K562 (cell line): ENCODE measurements at regions not wholly inside any gene's neighbourhood (a gene's known extent, or its start where the extent isn't known, plus 50 kb on each side); places are given as distances from the start of the nearest gene placed in this dataset.

ENCODE experiments used
- ATAC-seq: fragments of 200-7000 bp; cut with Tn5 transposase; 3 replicates; pipeline ENCODE4 v1.9.1; 2020; ENCODE audit warnings: moderate library complexity
- BruUV-seq: library from RNA; stranded (reverse); fragments of 400-500 nt; replicated peaks from 2 replicates; lab custom pipeline; 2021; lab: Mats Ljungman, UMichigan
- CTCF ChIA-PET: fragments of 300-600 bp; formaldehyde crosslinking; extraction: SDS; loops from one replicate; lab custom pipeline; 2021; ENCODE audit warnings: low intra/inter-chr PET ratio; lab: Yijun Ruan, JAX
- POLR2A ChIA-PET: fragments of 300-600, 350-650 bp; sonication (Branson Sonifier 250); formaldehyde crosslinking; extraction: SDS; loops from one replicate; lab custom pipeline; 2021; ENCODE audit warnings: antibody characterized with exemption, inconsistent platforms; lab: Yijun Ruan, JAX
- DNase-seq, 4 experiments: peaks; one replicate each; pipeline versions ENCODE4 v3.0.0 to v3.0.0-alpha.2; 2011 to 2018; ENCODE audit warnings: low spot score in 3 of 4, mixed read lengths in 3 of 4; ENCODE audit errors: extremely low read depth in 1 of 4
- FAIRE-seq: peaks from 2 replicates; lab custom pipeline; 2011; peaks lifted over from hg19 to GRCh38; lab: Jason Lieb, UNC
- H2AFZ ChIP-seq: 2 replicates; pipeline ENCODE4 v1.6.0; 2011; ENCODE audit warnings: low read depth, low read length, control low read depth, inconsistent platforms
- H3K27ac ChIP-seq: fragments of 200-600 bp; 3 replicates; pipeline ENCODE4 v1.8.0; 2011; ENCODE audit warnings: low read depth, mild to moderate bottlenecking, control low read depth, inconsistent platforms, low read length, moderate library complexity, mixed read lengths; ENCODE audit errors: extremely low read depth
- H3K27me3 ChIP-seq, 2 experiments: fragments of 300-600 bp in 1 of 2; 2 replicates in 1 of 2; 3 replicates in 1 of 2; pipeline versions ENCODE4 v1.6.0 to v1.8.0; 2011; ENCODE audit warnings: inconsistent platforms in 2 of 2, low read length in 2 of 2, mild to moderate bottlenecking in 1 of 2, mixed read lengths in 1 of 2, moderate library complexity in 1 of 2; ENCODE audit not compliant: control insufficient read depth in 2 of 2, insufficient read depth in 2 of 2
- H3K36me3 ChIP-seq: fragments of 300-600 bp; 3 replicates; pipeline ENCODE4 v1.8.0; 2011; ENCODE audit warnings: mild to moderate bottlenecking, low read length, inconsistent platforms; ENCODE audit not compliant: control insufficient read depth, insufficient read depth
- H3K4me1 ChIP-seq, 2 experiments: fragments of 200-600 bp in 1 of 2; replicated peaks in 1 of 2; 2 replicates in 1 of 2; 3 replicates in 1 of 2; pipeline versions ENCODE4 v1.5.1 to v1.8.0; 2011; ENCODE audit warnings: inconsistent platforms in 2 of 2, low read length in 2 of 2, mild to moderate bottlenecking in 1 of 2, mixed read lengths in 1 of 2, moderate library complexity in 1 of 2; ENCODE audit not compliant: control insufficient read depth in 2 of 2, insufficient read depth in 2 of 2
- H3K4me2 ChIP-seq: 2 replicates; pipeline ENCODE4 v1.6.1; 2011; ENCODE audit warnings: low read length, control low read depth, inconsistent platforms, mixed read lengths; ENCODE audit not compliant: insufficient read depth
- H3K4me3 ChIP-seq: fragments of 200-600 bp; sonication (generic), shearing (Covaris generic); 2 replicates; pipeline ENCODE4 v1.5.1; 2016; ENCODE audit warnings: control low read depth, inconsistent platforms
- H3K79me2 ChIP-seq: fragments of 200-600 bp; 3 replicates; pipeline ENCODE4 v1.8.0; 2011; ENCODE audit warnings: low read length, inconsistent platforms; ENCODE audit not compliant: control insufficient read depth, insufficient read depth
- H3K9ac ChIP-seq, 2 experiments: 2 replicates each; pipeline versions ENCODE4 v1.6.0 to v1.6.1; 2011; ENCODE audit warnings: low read depth in 2 of 2, low read length in 2 of 2, control low read depth in 1 of 2, inconsistent platforms in 1 of 2, mild to moderate bottlenecking in 1 of 2, mixed read lengths in 1 of 2; ENCODE audit not compliant: insufficient read depth in 1 of 2
- H3K9me1 ChIP-seq: one replicate; pipeline ENCODE4 v1.6.0; 2011; ENCODE audit warnings: inconsistent platforms, mild to moderate bottlenecking, low read length, moderate library complexity; ENCODE audit not compliant: control insufficient read depth, insufficient read depth
- H3K9me3 ChIP-seq: replicated peaks from 2 replicates; pipeline ENCODE4 v1.5.1; 2011; ENCODE audit warnings: low read depth, low read length, inconsistent platforms; ENCODE audit not compliant: control insufficient read depth, insufficient read depth
- H4K20me1 ChIP-seq: replicated peaks from 2 replicates; pipeline ENCODE4 v1.6.1; 2011; ENCODE audit warnings: low read length, inconsistent platforms, mixed read lengths; ENCODE audit not compliant: control insufficient read depth, insufficient read depth
- AFF1 ChIP-seq, 2 experiments: fragments of 450-650 bp; IDR thresholded peaks; 2 replicates each; pipeline ENCODE4 v1.6.1; 2018; ENCODE audit warnings: mild to moderate bottlenecking in 2 of 2, low read depth in 1 of 2; ENCODE audit not compliant: partially characterized antibody in 2 of 2
- ARID2 ChIP-seq: fragments of 450-650 bp; IDR thresholded peaks from 2 replicates; pipeline ENCODE4 v1.6.1; 2017; ENCODE audit warnings: antibody characterized with exemption, mild to moderate bottlenecking
- ATF3 ChIP-seq, 2 experiments: fragments of 450-650 bp in 1 of 2; sonication (generic) in 1 of 2; formaldehyde crosslinking in 1 of 2; IDR thresholded peaks in 1 of 2; conservative IDR thresholded peaks in 1 of 2; 2 replicates each; pipeline versions ENCODE4 v1.6.1 to v1.8.1; 2016 to 2023; ENCODE audit warnings: mild to moderate bottlenecking in 2 of 2, moderate library complexity in 2 of 2, inconsistent platforms in 1 of 2, missing genetic modification reagents in 1 of 2
- BCOR ChIP-seq: fragments of 450-650 bp; IDR thresholded peaks from 2 replicates; pipeline ENCODE4 v1.6.1; 2016
- CEBPB ChIP-seq: fragments of 450-650 bp; IDR thresholded peaks from 2 replicates; pipeline ENCODE4 v1.6.1; 2016; ENCODE audit warnings: missing genetic modification characterization, missing compliant biosample characterization
- HDAC6 ChIP-seq: IDR thresholded peaks from 2 replicates; pipeline ENCODE4 v1.6.1; 2012; ENCODE audit warnings: low read depth, mild to moderate bottlenecking, control low read depth, inconsistent platforms, low read length, moderate library complexity
- RBM15 ChIP-seq: fragments of 200-400 bp; formaldehyde crosslinking; IDR thresholded peaks from 2 replicates; pipeline ENCODE4 v1.6.1; 2018; ENCODE audit warnings: mild to moderate bottlenecking, low read length, moderate library complexity; ENCODE audit not compliant: insufficient read depth
- SPI1 ChIP-seq: IDR thresholded peaks from 2 replicates; pipeline ENCODE4 v1.6.1; 2011; ENCODE audit warnings: low read depth, low read length, control low read depth, borderline replicate concordance
- ZNF217 ChIP-seq: sonication (generic); formaldehyde crosslinking; IDR thresholded peaks from 2 replicates; pipeline ENCODE4 v1.8.0; 2022; ENCODE audit warnings: mild to moderate bottlenecking, missing genetic modification reagents
- ZNF282 ChIP-seq: sonication (generic); formaldehyde crosslinking; IDR thresholded peaks from 2 replicates; pipeline ENCODE4 v1.8.1; 2023; ENCODE audit warnings: missing genetic modification reagents
- WGBS: fragments of 100-300 bp; shearing (Covaris generic); methylation state at CpG from one replicate; pipeline ENCODE4 v1.1.6; 2016; ENCODE audit warnings: low coverage, mixed read lengths; ENCODE audit not compliant: insufficient coverage; ENCODE audit errors: missing lambda C conversion rate; 5-methylcytosine and 5-hydroxymethylcytosine counted together
- in situ Hi-C: fragments of 300-500 bp; cut with MboI; formaldehyde crosslinking; loops from 4 replicates; pipeline ENCODE4 v1.15.0; 2018; ENCODE audit warnings: inconsistent platforms, mixed read lengths
- intact Hi-C: fragments of 100-400 bp; cut with micrococcal nuclease; formaldehyde crosslinking; loops from 2 replicates; pipeline ENCODE4 v1.14.2; 2022

DNA sequence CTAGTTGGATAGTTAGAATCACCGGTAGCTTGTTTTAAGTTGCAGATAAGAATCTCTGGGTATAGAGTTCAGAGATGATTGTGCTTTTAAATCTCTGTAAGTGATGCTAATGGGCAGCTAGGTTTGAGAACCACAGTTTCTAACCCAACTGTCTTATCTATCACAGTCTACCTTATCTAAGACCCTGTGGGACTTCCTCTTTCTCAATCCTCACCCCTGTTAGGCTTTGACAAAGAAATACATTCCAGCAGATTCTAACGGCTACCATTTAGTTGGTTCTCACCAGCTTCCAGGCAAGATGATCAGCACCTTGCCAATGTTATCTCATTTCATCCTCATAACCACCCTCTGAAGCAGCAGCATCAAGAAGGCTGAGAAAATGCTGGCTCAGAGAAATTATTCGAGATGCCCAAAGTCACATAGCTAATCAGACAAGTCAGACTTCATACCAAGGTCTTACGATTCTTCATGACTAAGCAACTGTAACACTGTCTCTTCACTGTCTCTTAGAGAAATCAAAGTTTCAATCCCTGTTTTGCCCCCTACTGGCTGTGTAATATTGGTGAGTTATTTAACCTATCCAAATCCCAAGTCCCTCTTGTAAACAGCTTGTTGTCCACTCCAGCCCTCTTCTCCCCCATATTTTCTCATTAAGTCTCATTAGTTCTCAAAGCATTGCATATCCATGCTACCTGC, 192.4 kb upstream of the API5 start:
- H3K9me3 ChIP-seq, result no peaks in the 10 kb centered on the region
- no peaks in the 10 kb centered on the region for H3K36me3 ChIP-seq
- H3K4me2 ChIP-seq, result no peak overlapping the region
- intact Hi-C loops (no loop called here), in situ Hi-C loops (no loop called here)
- WGBS, result 3% methylated on average over 4 of the region's 4 CpGs
- no peak overlapping the region for H3K4me3 ChIP-seq
- no TSS peak for BruUV-seq
- no peaks in the 10 kb centered on the region for H4K20me1 ChIP-seq
- TF ChIP-seq RBM15 (no peak), CEBPB (tag) (no peak), SPI1 (peak; percentile 39; the same call in 1 of the 2 replicates), BCOR (no peak)
- H3K4me1 ChIP-seq, result no peaks in the 10 kb centered on the region
- POLR2A ChIA-PET, result interaction anchor here (0.6 kb wide), 2 partner anchors 13 to 30 kb away, joined by 3 read pairs; no protein-coding TSS in a partner anchor
- no peak overlapping the region for H2AFZ ChIP-seq
- CTCF ChIA-PET, result no interaction called here
- DNase-seq (no peak), FAIRE-seq (no peak), ATAC-seq (no peak)
- H3K27ac ChIP-seq, result no peak overlapping the region
- H3K27me3 ChIP-seq, result no peaks in the 10 kb centered on the region
- no peak overlapping the region for H3K9ac ChIP-seq
- no peaks in the 10 kb centered on the region for H3K9me1 ChIP-seq
- no peaks in the 10 kb centered on the region for H3K79me2 ChIP-seq

GRCh38 chr11:43122546-43122945, 189.2 kb upstream of the API5 start:
- H3K4me1 ChIP-seq, result no peaks in the 10 kb centered on the region
- no peaks in the 10 kb centered on the region for H3K36me3 ChIP-seq
- TF ChIP-seq HDAC6 (no peak), ATF3 (IDR thresholded peaks at IDR 0.05) (no peak), ATF3 (CRISPR knock-in tag; conservative IDR thresholded peaks at IDR 0.05) (no peak), ARID2 (no peak), ZNF282 (CRISPR knock-in tag) (no peak), ZNF217 (CRISPR knock-in tag) (no peak), AFF1 (IDR thresholded peaks at IDR 0.05; ENCODE audit: low read depth in 1 of 2, partially characterized antibody in 2 of 2) (no peak)
- H3K27me3 ChIP-seq, result no peaks in the 10 kb centered on the region
- in situ Hi-C loops (no loop called here), intact Hi-C loops (no loop called here)
- no peak overlapping the region for H3K4me3 ChIP-seq
- H3K9me1 ChIP-seq, result no peaks in the 10 kb centered on the region
- ChIA-PET CTCF (no interaction called here), POLR2A (no interaction called here)
- no TSS peak for BruUV-seq
- H3K79me2 ChIP-seq, result no peaks in the 10 kb centered on the region
- H3K9me3 ChIP-seq, result no peaks in the 10 kb centered on the region
- no peak overlapping the region for H3K9ac ChIP-seq
- no peak overlapping the region for H3K4me2 ChIP-seq
- DNase-seq (no peak), ATAC-seq (no peak), FAIRE-seq (no peak)
- 0% methylated on average over 3 of the region's 3 CpGs for WGBS
- H3K27ac ChIP-seq, result no peak overlapping the region
- H2AFZ ChIP-seq, result no peak overlapping the region
- no peaks in the 10 kb centered on the region for H4K20me1 ChIP-seq
